DMS53 treated with DMSO at 0.1 percent for 48 hours (cell line): ENCODE measurements at regions not wholly inside any gene's neighbourhood (a gene's known extent, or its start where the extent isn't known, plus 50 kb on each side); places are given as distances from the start of the nearest gene placed in this dataset.
"Not testable (repeated sequence)": the region's sequence is repeated elsewhere in the genome, so short reads cannot be mapped to it uniquely, and the experiment has no call there.

Experiments
- DNase-seq: peaks from one replicate; lab custom pipeline; 2025; ENCODE audit not compliant: unreplicated experiment; lab: John Stamatoyannopoulos, UW

GRCh38 chr6:66230591-66230990 lies 523.6 kb upstream of the EYS start:
- DNase-seq: no peak

DNA sequence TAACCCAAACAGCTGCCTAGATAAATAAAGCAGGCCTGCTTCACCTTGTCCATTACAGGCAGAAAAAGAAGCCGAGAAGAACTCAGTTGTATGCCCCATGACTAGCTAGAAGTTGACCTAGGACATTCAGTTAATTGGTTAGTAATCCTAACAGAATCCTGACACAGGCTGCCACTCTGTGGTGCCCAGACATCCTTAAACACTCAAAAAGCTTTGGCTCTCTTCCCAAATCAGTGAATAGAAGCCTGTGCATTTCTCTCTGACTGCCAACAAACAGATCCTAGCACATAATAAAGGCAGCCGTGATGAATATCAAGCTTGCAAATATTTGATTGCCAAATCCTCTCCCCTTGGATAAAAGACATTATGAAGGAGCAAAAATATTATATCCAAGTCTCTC lies 519.1 kb upstream of the EYS start:
- peak; percentile 38 for DNase-seq

DNA sequence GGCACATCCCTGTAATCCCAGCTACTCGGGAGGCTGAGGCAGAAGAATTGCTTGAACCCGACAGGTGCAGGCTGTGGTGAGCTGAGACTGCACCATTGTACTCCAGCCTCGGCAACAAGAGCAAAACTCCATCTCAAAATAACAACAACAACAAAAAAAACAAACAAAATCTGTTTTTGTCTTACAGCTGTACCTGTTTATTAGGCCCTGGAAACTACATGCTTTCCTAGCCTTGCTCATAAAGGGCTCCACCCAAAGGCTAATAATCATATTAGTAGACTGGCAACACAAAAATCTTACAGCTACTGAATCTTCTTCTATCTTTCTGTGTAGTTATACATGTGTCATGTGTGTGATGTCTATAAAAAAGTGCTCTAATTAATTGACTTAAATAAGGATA lies 503.9 kb upstream of the EYS start:
- DNase-seq: no peak

GRCh38 chr6:66200390-66200789 lies 493.4 kb upstream of the EYS start:
- no peak for DNase-seq

DNA sequence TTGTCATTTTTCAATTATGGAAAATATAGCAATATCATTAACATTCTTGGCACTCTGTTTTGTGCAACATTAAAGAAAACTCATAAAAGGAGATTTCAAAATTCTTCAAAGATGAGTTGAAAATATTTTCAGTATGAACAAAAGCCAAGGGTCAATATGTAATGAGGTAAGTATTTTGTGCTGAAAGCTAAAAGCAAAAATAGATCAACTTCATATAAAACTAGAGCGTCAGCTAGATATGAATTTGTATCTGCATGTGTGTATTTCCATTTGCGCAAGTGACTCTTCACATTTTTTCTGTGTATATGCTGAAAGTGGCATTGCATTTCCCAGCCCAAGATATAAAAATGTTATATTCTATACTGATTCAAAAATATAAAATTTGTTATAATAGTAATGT lies 492.1 kb upstream of the EYS start:
- DNase-seq: no peak

- no peak for DNase-seq
These were observed 491.1 kb upstream of the EYS start for GRCh38 chr6:66198062-66198624.

DNA sequence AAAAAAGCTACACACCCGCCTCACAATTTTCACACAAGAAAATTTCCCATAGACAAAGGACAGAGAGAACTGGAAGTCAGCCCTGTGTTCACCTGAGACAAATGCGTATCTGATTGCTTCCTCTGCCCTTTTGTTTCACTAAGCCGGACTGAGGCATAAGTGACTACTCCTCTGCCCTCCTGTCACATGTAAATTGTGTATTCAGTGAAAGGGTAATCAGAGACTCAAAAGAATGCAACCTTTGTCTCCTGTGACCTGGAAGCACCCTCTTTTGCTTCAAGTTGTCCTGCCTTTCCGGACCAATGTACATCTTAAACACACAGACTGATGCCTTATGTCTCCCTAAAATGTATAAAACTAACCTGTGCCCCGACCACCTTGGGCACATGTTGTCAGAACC lies 483.8 kb upstream of the EYS start:
- no peak for DNase-seq

GRCh38 chr6:66189915-66190314 lies 482.9 kb upstream of the EYS start:
- DNase-seq: no peak

DNA sequence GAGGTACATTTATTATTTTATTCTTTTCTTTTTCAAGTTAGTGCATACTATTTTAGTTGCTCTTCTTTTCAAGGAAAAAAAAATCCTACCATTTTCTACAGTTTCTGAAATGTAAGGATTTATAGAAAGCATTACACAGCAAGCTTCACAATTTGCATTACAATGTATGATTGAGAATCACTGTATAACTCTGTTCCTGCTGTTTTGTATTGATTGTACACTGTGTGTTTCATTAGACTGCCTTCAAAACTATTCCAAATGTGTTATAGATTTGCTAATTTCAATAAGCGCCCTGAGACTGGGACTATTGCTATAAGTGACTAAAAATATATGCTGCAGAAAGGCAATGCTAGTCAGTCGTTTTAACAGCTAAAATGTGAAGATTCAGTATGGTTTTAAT lies 479.7 kb upstream of the EYS start:
- DNase-seq: no peak

DNA sequence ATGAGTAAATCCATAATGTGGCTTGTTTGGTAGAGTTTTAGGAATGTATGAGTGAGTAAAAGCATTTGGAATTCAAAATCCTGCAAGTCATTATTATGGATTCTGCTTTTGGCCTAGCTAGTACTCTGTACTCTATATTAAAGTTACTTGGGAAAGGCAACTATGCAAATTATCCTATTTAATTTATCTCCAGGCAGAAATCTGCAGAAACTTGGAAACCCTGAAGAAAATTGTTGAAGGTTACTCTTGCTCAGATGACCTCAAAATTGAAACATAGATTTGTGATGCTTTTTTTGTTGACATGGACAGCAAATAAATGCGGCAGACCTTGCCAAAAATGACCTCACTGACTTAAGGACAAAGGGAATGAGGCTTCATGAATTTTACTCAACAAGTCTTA lies 477.1 kb upstream of the EYS start:
- DNase-seq: no peak

DNA sequence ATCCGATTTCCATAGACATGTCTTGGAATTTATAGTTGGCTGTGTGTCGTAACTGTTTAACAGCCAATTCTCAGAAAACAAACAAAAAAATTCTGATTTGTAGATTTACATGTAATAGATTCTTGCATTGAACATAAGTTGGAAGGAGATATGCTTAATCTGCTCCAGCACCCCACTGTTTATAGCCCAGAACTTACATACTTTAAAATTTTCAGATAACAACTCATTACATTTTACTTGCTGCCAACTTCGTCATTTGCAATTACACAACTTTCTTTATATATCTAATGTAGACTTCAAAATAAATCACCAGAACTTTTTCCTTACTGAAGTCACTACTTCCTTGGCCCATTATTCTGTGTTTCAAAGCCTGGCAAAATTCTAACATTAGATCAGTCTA lies 472.3 kb upstream of the EYS start:
- DNase-seq: no peak

GRCh38 chr6:66173587-66173986 lies 466.6 kb upstream of the EYS start:
- no peak for DNase-seq

GRCh38 chr6:66166713-66167112 lies 459.7 kb upstream of the EYS start:
- not testable (repeated sequence) for DNase-seq

GRCh38 chr6:66161546-66162108 lies 454.6 kb upstream of the EYS start:
- DNase-seq: no peak

GRCh38 chr6:66159937-66160336 lies 452.9 kb upstream of the EYS start:
- DNase-seq: no peak

DNA sequence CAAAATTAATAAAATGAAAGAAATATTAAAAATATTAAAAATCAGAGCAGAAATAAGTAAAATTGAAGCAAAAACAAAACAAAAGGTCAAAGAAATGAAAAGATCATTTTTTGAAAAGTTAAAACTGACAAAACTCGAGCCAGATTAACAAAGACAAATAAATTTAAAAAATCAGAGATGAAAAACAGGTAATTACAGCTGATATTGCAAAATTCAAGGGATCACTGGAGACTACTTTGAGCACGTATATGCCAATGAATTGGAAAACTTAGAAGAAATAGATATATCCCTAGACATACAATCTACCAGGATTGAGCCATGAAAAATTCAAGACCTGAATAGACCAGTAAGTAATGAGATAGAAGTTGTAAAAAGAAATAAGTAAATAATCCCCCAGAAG lies 446.2 kb upstream of the EYS start:
- DNase-seq: no peak

- DNase-seq: no peak
These were observed 442.1 kb upstream of the EYS start for GRCh38 chr6:66149132-66149531.

DNA sequence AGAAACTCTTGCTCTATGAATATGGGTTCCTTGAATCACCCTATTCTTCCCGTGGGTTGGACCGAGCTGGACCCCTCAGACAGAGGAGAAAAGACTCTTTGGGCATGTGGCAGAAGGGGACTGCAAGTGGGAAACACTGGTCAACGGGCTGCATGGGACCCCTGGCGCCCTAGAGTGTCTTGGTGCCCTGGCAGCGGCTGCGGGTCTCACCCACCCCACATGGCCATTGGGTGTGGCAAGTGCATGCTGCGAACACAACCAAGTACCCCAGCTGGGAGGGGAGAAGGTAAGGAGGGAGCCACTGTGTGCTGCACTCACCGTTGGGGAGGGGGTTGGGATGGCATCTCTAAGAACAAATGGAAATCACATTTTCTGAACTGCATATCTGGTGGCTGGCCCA lies 438.8 kb upstream of the EYS start:
- no peak for DNase-seq

DNA sequence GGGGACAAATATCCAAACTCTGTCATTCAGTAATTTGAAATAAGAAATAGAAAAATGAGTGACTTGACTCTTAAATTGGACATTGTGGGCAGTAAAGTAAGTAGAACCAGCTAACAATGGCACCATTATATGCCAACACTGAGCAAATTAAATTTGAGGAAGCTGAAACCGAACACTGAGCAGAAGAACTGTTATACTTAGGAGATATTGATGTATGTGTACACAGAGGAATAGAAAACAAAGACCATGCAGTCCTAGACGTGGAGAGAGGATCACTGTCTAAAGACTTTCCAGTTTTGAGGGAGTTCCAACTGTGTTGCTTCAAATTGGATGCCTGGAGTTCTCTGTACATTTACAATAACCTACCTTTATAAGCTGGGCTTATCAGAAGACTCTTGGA lies 427.0 kb upstream of the EYS start:
- no peak for DNase-seq

- no peak for DNase-seq
These were observed 421.6 kb upstream of the EYS start for GRCh38 chr6:66128656-66129055.

DNA sequence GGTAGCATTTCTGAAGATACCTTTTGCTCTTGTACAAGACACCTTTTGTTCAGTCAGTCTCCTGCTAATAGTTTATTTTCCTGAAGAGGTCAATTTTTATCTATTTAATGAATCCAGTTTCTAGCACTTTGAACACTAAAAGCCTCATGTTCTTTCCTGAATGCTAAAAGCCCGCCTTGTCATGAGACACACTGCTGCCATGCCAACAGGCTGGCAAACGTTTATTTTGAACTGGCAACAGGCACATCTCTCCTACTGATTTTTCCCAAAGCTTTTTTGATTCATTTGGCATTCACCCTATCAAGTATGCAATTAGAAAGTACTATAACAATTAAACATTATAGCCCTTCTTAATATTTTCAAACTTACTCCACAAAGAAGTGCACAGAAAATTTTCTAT lies 421.2 kb upstream of the EYS start:
- DNase-seq: no peak

DNA sequence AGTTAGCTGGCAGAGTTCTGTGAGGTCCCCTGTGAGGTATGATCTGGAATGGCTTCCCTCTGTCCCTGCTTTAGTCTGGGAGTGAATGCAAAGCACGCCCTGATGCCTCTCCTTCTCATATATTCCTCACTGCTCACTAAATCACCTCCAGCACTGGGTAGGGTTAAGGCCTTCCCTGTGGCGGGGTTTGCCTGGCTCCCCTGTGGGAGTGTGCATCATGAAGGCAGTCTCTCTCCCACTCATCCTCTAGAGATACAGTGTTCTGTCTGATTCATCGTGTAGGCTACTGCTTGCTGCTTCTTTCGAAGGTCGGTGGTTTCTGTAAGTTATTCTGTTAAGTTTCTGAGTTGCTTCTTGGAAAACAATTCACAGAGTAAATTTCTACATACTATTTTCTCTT lies 420.0 kb upstream of the EYS start:
- no peak for DNase-seq

- no peak for DNase-seq
These were observed 419.3 kb upstream of the EYS start for GRCh38 chr6:66126358-66126757.

- peak; percentile 41 for DNase-seq
These were observed 396.9 kb upstream of the EYS start for GRCh38 chr6:66103954-66104353.
